Liver (tissue), 7 donors: ENCODE measurements at regions not wholly inside any gene's neighbourhood (a gene's known extent, or its start where the extent isn't known, plus 50 kb on each side); places are given as distances from the start of the nearest gene placed in this dataset.

Experiments
- DNase-seq: peaks from one replicate; pipeline ENCODE4 v3.0.0-alpha.2; 2017; ENCODE audit warnings: low spot score
- H3K27ac ChIP-seq, 2 donors: one replicate each; pipeline ENCODE4 v1.7.0; 2013; ENCODE audit warnings: inconsistent platforms in 2 of 2, low read length in 2 of 2, control low read depth in 1 of 2, low read depth in 1 of 2, mild to moderate bottlenecking in 1 of 2
- H3K27me3 ChIP-seq, 4 donors: one replicate each; pipeline versions ENCODE4 v1.6.1 to v1.7.0; 2013; ENCODE audit warnings: low read length in 3 of 4, inconsistent platforms in 1 of 4, mild to moderate bottlenecking in 1 of 4, moderate library complexity in 1 of 4; ENCODE audit not compliant: control insufficient read depth in 4 of 4, insufficient read depth in 4 of 4
- H3K36me3 ChIP-seq, 4 donors: one replicate each; pipeline versions ENCODE4 v1.6.1 to v1.7.0; 2013; ENCODE audit warnings: low read length in 3 of 4, mild to moderate bottlenecking in 3 of 4, low read depth in 1 of 4, moderate library complexity in 1 of 4; ENCODE audit not compliant: control insufficient read depth in 4 of 4, insufficient read depth in 3 of 4
- H3K4me1 ChIP-seq, 4 donors: one replicate each; pipeline versions ENCODE4 v1.6.1 to v1.7.0; 2013; ENCODE audit warnings: low read length in 3 of 4, mild to moderate bottlenecking in 3 of 4, moderate library complexity in 1 of 4; ENCODE audit not compliant: control insufficient read depth in 4 of 4, insufficient read depth in 4 of 4
- H3K4me3 ChIP-seq, 3 donors: one replicate each; pipeline versions ENCODE4 v1.6.1 to v1.7.0; 2013; ENCODE audit warnings: low read length in 3 of 3, control low read depth in 1 of 3, low read depth in 1 of 3, mild to moderate bottlenecking in 1 of 3
- H3K9ac ChIP-seq, 2 donors: one replicate each; pipeline ENCODE4 v1.7.0; 2013; ENCODE audit warnings: low read length in 2 of 2, mild to moderate bottlenecking in 2 of 2, moderate library complexity in 2 of 2, control low read depth in 1 of 2, low read depth in 1 of 2
- H3K9me3 ChIP-seq, 4 donors: one replicate each; pipeline versions ENCODE4 v1.6.1 to v1.7.0; 2013; ENCODE audit warnings: low read length in 3 of 4; ENCODE audit not compliant: control insufficient read depth in 4 of 4
- EGR1 ChIP-seq, 2 donors: IDR thresholded peaks; 2 replicates each; pipeline ENCODE4 v1.6.1; 2016 to 2018; ENCODE audit warnings: antibody characterized with exemption in 2 of 2, low read depth in 2 of 2
- FOXA1 ChIP-seq: IDR thresholded peaks from 2 replicates; pipeline ENCODE4 v1.6.1; 2016; ENCODE audit warnings: antibody characterized with exemption
- HNF4A ChIP-seq, 2 donors: conservative IDR thresholded peaks; 2 replicates each; pipeline ENCODE4 v1.6.1; 2016; ENCODE audit warnings: antibody characterized with exemption in 2 of 2, mild to moderate bottlenecking in 2 of 2
- HNF4G ChIP-seq: IDR thresholded peaks from 2 replicates; pipeline ENCODE4 v1.6.1; 2016; ENCODE audit warnings: antibody characterized with exemption
- JUND ChIP-seq, 2 donors: IDR thresholded peaks; 2 replicates each; pipeline ENCODE4 v1.6.1; 2016; ENCODE audit warnings: antibody characterized with exemption in 2 of 2
- NR2F2 ChIP-seq: IDR thresholded peaks from 2 replicates; pipeline ENCODE4 v1.6.1; 2016; ENCODE audit warnings: antibody characterized with exemption
- RAD21 ChIP-seq, 2 donors: IDR thresholded peaks; 2 replicates each; pipeline ENCODE4 v1.6.1; 2016; ENCODE audit warnings: antibody characterized with exemption in 2 of 2, mild to moderate bottlenecking in 2 of 2
- REST ChIP-seq: IDR thresholded peaks from 2 replicates; pipeline ENCODE4 v1.6.1; 2016; ENCODE audit warnings: antibody characterized with exemption, mild to moderate bottlenecking
- whole genome bisulfite sequencing: extraction: QIAGEN DNeasy Blood & Tissue Kit; methylation state at CpG from one replicate; pipeline ENCODE4 v1.1.7; 2013; 5-methylcytosine and 5-hydroxymethylcytosine counted together
- TF ChIP-seq, protein P1 (sequence below): IDR thresholded peaks from 2 replicates; pipeline ENCODE4 v1.6.1; 2016; ENCODE audit warnings: antibody characterized with exemption
- donor health status: healthy.
- donor health status: healthy.
- donor health status: healthy.
- donor health status: healthy.

DNA sequence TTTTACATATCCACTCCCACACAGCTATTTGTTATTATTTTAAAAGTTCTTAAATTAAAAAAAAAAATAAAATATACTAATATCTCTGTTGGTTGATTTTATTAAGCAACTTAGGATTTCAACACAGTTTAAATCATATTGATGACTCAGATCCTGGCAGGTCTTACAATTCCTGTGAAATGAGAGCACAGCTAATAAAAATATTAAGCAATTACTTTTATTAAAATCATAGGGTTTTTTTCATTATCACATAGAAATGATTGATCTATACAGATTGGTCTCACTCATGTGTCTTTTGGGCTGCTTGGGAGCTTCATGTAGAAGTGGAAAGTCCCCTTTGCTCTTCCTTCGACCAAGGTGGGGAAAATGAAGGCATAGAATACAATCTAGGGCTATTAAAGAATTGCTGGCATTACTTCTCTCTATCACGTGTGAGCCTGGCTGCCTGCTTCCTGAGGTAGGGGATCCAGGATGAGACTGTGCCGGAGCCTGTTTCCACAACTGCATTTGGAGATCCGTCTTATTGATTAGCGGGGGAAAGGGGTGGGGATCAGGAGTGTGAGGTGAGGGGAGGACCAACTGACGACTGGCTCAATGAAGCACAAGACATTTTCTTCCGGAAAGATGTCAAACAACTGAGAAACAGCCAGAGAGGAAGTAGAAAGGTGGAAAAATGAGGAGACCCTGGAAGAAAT, 858.0 kb downstream of the USP25 start:
- peaks cover 1 to 12% (median 6%) of the 10 kb centered on the region in 4 donors for H3K4me1 ChIP-seq
- H3K9me3 ChIP-seq: no peaks in the 10 kb centered on the region
- 17% methylated on average over 7 of the region's 7 CpGs for WGBS
- no peaks in the 10 kb centered on the region for H3K36me3 ChIP-seq
- no peaks in the 10 kb centered on the region for H3K27me3 ChIP-seq
- TF ChIP-seq RAD21 (IDR thresholded peaks at IDR 0.05) (peak in 1 of 2 donors; percentile 6), EGR1 (IDR thresholded peaks at IDR 0.05; ENCODE audit: low read depth in 2 of 2) (no peak), NR2F2 (no peak), JUND (IDR thresholded peaks at IDR 0.05) (peak; percentile 64 to 80), HNF4A (conservative IDR thresholded peaks at IDR 0.05) (no peak), HNF4G (no peak)
- TF ChIP-seq, protein P1, sequence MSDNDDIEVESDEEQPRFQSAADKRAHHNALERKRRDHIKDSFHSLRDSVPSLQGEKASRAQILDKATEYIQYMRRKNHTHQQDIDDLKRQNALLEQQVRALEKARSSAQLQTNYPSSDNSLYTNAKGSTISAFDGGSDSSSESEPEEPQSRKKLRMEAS: no peak
- no peak for DNase-seq
- H3K9ac ChIP-seq: peak overlapping the region; percentile 66 to 67
- peak overlapping the region; percentile 89 to 90 for H3K27ac ChIP-seq
- peak overlapping the region in 2 of 3 donors; percentile 39 to 45 for H3K4me3 ChIP-seq

- no peak overlapping the region for H3K9ac ChIP-seq
Observed at GRCh38 chr21:16588433-16588860, 858.7 kb downstream of the USP25 start.

More at GRCh38 chr21:16588433-16588860, 858.7 kb downstream of the USP25 start:
- DNase-seq: no peak
- Histone ChIP-seq H3K27ac (peak overlapping the region; percentile 82 to 90), H3K4me3 (peak overlapping the region in 2 of 3 donors; percentile 39 to 45), H3K9me3 (no peaks in the 10 kb centered on the region), H3K27me3 (no peaks in the 10 kb centered on the region), H3K4me1 (peaks cover 1 to 12% (median 6%) of the 10 kb centered on the region in 4 donors), H3K36me3 (no peaks in the 10 kb centered on the region)
- peak; percentile 26 for TF ChIP-seq REST
- no peak for TF ChIP-seq FOXA1
- WGBS: 47% methylated on average over 18 of the region's 18 CpGs
